Prostate gland (tissue), 2 donors: ENCODE measurements at regions not wholly inside any gene's neighbourhood (a gene's known extent, or its start where the extent isn't known, plus 50 kb on each side); places are given as distances from the start of the nearest gene placed in this dataset.
A peak's percentile ranks its signal among the peaks of the same experiment; 100 is the strongest.

ENCODE experiments used
- DNase-seq: peaks from one replicate; pipeline ENCODE4 v3.0.0-alpha.2; 2019; ENCODE audit warnings: low spot score
- H3K27ac ChIP-seq, 2 donors: fragments of 200-600 bp; sonication (generic); 2 replicates each; pipeline ENCODE4 v1.5.1; 2017 to 2019
- H3K27me3 ChIP-seq: fragments of 200-600 bp; sonication (generic); replicated peaks from 2 replicates; pipeline ENCODE4 v1.5.1; 2019; ENCODE audit not compliant: insufficient read depth
- H3K36me3 ChIP-seq, 2 donors: fragments of 200-600 bp; sonication (generic); 1 replicate in 1 of 2; 2 replicates in 1 of 2; pipeline versions ENCODE4 v1.5.1 to v1.8.1; 2017 to 2019
- H3K4me1 ChIP-seq: fragments of 200-600 bp; sonication (generic); replicated peaks from 2 replicates; pipeline ENCODE4 v1.5.1; 2019
- H3K4me3 ChIP-seq, 2 donors: fragments of 200-600 bp; sonication (generic); 2 replicates each; pipeline ENCODE4 v1.5.1; 2017 to 2019
- H3K9me3 ChIP-seq: fragments of 200-600 bp; sonication (generic); 2 replicates; pipeline ENCODE4 v1.5.1; 2017
- POLR2A ChIP-seq: fragments of 450-650 bp; IDR thresholded peaks from one replicate; pipeline ENCODE4 v1.6.1; 2016; ENCODE audit warnings: antibody characterized with exemption, mild to moderate bottlenecking
- POLR2AphosphoS5 ChIP-seq: sonication (generic); formaldehyde crosslinking; IDR thresholded peaks from one replicate; pipeline ENCODE4 v1.6.1; 2017; ENCODE audit warnings: antibody characterized with exemption
- WGBS: methylation state at CpG from one replicate; pipeline ENCODE4 v1.1.5; 2018; 5-methylcytosine and 5-hydroxymethylcytosine counted together
- intact Hi-C: fragments of 100-400 bp; cut with DNase I; formaldehyde crosslinking; loops from one replicate; pipeline ENCODE4 v1.14.2; 2022
- TF ChIP-seq, protein P1 (sequence below), 4 experiments: fragments of 200-600 bp in 2 of 4; fragments of 450-650 bp in 2 of 4; sonication (generic) in 2 of 4; IDR thresholded peaks; 1 replicate in 3 of 4; 2 replicates in 1 of 4; pipeline ENCODE4 v1.5.1; 2016 to 2019; ENCODE audit warnings: antibody characterized with exemption in 4 of 4, mild to moderate bottlenecking in 2 of 4, moderate library complexity in 2 of 4

GRCh38 chr3:94293793-94294195 is 230.9 kb downstream of the NSUN3 start:
- peak; percentile 53 for DNase-seq
- Histone ChIP-seq H3K4me1 (no peaks in the 10 kb centered on the region), H3K27ac (no peak overlapping the region), H3K4me3 (no peak overlapping the region), H3K9me3 (no peaks in the 10 kb centered on the region), H3K27me3 (no peaks in the 10 kb centered on the region), H3K36me3 (no peaks in the 10 kb centered on the region)
- peak; percentile 22 for TF ChIP-seq POLR2AphosphoS5
- no peak for TF ChIP-seq POLR2A
- TF ChIP-seq, protein P1, sequence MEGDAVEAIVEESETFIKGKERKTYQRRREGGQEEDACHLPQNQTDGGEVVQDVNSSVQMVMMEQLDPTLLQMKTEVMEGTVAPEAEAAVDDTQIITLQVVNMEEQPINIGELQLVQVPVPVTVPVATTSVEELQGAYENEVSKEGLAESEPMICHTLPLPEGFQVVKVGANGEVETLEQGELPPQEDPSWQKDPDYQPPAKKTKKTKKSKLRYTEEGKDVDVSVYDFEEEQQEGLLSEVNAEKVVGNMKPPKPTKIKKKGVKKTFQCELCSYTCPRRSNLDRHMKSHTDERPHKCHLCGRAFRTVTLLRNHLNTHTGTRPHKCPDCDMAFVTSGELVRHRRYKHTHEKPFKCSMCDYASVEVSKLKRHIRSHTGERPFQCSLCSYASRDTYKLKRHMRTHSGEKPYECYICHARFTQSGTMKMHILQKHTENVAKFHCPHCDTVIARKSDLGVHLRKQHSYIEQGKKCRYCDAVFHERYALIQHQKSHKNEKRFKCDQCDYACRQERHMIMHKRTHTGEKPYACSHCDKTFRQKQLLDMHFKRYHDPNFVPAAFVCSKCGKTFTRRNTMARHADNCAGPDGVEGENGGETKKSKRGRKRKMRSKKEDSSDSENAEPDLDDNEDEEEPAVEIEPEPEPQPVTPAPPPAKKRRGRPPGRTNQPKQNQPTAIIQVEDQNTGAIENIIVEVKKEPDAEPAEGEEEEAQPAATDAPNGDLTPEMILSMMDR (IDR thresholded peaks at IDR 0.05): no peak
- intact Hi-C loops: no loop called here

GRCh38 chr3:94294806-94295205 is 231.9 kb downstream of the NSUN3 start:
- no peaks in the 10 kb centered on the region for H3K9me3 ChIP-seq
- TF ChIP-seq, protein P1 (IDR thresholded peaks at IDR 0.05): no peak
- TF ChIP-seq POLR2AphosphoS5 (no peak), POLR2A (no peak)
- 90% methylated on average over 1 of the region's 1 CpG for WGBS
- H3K27me3 ChIP-seq: no peaks in the 10 kb centered on the region
- H3K36me3 ChIP-seq: no peaks in the 10 kb centered on the region
- H3K27ac ChIP-seq: no peak overlapping the region
- no peak for DNase-seq
- no peak overlapping the region for H3K4me3 ChIP-seq
- H3K4me1 ChIP-seq: no peaks in the 10 kb centered on the region
- intact Hi-C loops: no loop called here

GRCh38 chr3:94299716-94300115 is 236.9 kb downstream of the NSUN3 start:
- no peaks in the 10 kb centered on the region for H3K4me1 ChIP-seq
- intact Hi-C loops: no loop called here
- H3K9me3 ChIP-seq: no peaks in the 10 kb centered on the region
- no peak overlapping the region for H3K4me3 ChIP-seq
- TF ChIP-seq POLR2A: no peak
- TF ChIP-seq, protein P1 (IDR thresholded peaks at IDR 0.05): no peak
- no peaks in the 10 kb centered on the region for H3K27me3 ChIP-seq
- H3K36me3 ChIP-seq: no peaks in the 10 kb centered on the region
- no peak overlapping the region for H3K27ac ChIP-seq
- no peak for DNase-seq

DNA sequence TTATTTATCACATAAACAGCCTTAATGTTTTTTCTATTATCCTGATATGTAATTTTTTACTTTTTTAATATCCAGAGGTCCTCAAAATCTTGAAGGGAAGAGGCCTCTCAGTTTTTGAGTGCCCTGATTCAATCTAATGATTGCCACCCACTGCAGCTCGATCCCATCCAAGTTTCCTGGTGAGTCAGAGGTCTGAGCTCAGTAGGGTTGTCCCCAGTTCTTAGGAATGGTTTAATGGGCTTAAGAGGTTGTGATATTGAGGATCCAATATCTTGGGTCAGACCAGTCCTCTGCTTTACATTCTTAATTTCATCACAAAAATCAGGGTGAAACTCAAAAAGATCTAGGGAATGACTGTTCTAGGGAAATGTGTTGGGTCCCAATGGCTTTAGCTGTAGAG is 238.5 kb downstream of the NSUN3 start:
- Histone ChIP-seq H3K27me3 (no peaks in the 10 kb centered on the region), H3K27ac (no peak overlapping the region), H3K4me1 (no peaks in the 10 kb centered on the region), H3K9me3 (no peaks in the 10 kb centered on the region), H3K4me3 (no peak overlapping the region), H3K36me3 (no peaks in the 10 kb centered on the region)
- intact Hi-C loops: no loop called here
- 80% methylated on average over 1 of the region's 1 CpG for WGBS
- no peak for DNase-seq
- TF ChIP-seq POLR2AphosphoS5 (no peak), POLR2A (no peak)
- TF ChIP-seq, protein P1 (IDR thresholded peaks at IDR 0.05): no peak

GRCh38 chr3:94303266-94303665 is 240.4 kb downstream of the NSUN3 start:
- no peaks in the 10 kb centered on the region for H3K4me1 ChIP-seq
- no peak overlapping the region for H3K27ac ChIP-seq
- H3K9me3 ChIP-seq: no peaks in the 10 kb centered on the region
- no peak overlapping the region for H3K4me3 ChIP-seq
- intact Hi-C loops: no loop called here
- DNase-seq: no peak
- no peaks in the 10 kb centered on the region for H3K27me3 ChIP-seq
- WGBS: 76% methylated on average over 4 of the region's 4 CpGs
- H3K36me3 ChIP-seq: no peaks in the 10 kb centered on the region
- TF ChIP-seq POLR2A: no peak
- no peak for TF ChIP-seq POLR2AphosphoS5
- TF ChIP-seq, protein P1 (IDR thresholded peaks at IDR 0.05): no peak
